Heart right ventricle (tissue), 16 donors: ENCODE measurements at regions not wholly inside any gene's neighbourhood (a gene's known extent, or its start where the extent isn't known, plus 50 kb on each side); places are given as distances from the start of the nearest gene placed in this dataset.
"Not testable (repeated sequence)": the region's sequence is repeated elsewhere in the genome, so short reads cannot be mapped to it uniquely, and the experiment has no call there.

Source experiments
- ATAC-seq, 8 donors: fragments of 200-7000 bp; cut with Tn5 transposase; one replicate each; pipeline ENCODE4 v1.9.1; 2020; ENCODE audit warnings: mild to moderate bottlenecking in 8 of 8, moderate library complexity in 8 of 8, moderate number of reproducible peaks in 1 of 8
- DNase-seq, 2 donors: peaks; one replicate each; pipeline ENCODE4 v3.0.0-alpha.2; 2020
- H3K27ac ChIP-seq, 10 donors: fragments of 200-600 bp; sonication (generic) in 2 of 10; one replicate each; pipeline versions ENCODE4 v1.5.0 to v1.8.0; 2020 to 2022; ENCODE audit warnings: mild to moderate bottlenecking in 3 of 10
- H3K27me3 ChIP-seq, 7 donors: fragments of 200-600 bp; one replicate each; pipeline ENCODE4 v1.8.0; 2021 to 2022; ENCODE audit warnings: mild to moderate bottlenecking in 2 of 7
- H3K36me3 ChIP-seq, 9 donors: fragments of 200-600 bp; sonication (generic) in 1 of 9; one replicate each; pipeline versions ENCODE4 v1.5.0 to v1.8.0; 2020 to 2022; ENCODE audit warnings: mild to moderate bottlenecking in 2 of 9
- H3K4me1 ChIP-seq, 9 donors: fragments of 200-600 bp; sonication (generic) in 1 of 9; one replicate each; pipeline versions ENCODE4 v1.5.0 to v1.8.0; 2020 to 2022; ENCODE audit warnings: mild to moderate bottlenecking in 4 of 9
- H3K4me3 ChIP-seq, 10 donors: fragments of 200-600 bp; sonication (generic) in 2 of 10; one replicate each; pipeline versions ENCODE4 v1.5.0 to v1.8.0; 2020 to 2022; ENCODE audit warnings: mild to moderate bottlenecking in 7 of 10, moderate library complexity in 2 of 10
- H3K9me3 ChIP-seq, 11 donors: fragments of 200-600 bp in 10 of 11; sonication (generic) in 2 of 11; one replicate each; pipeline versions ENCODE4 v1.5.0 to v1.8.0; 2013 to 2022; ENCODE audit warnings: mild to moderate bottlenecking in 2 of 11, control low read depth in 1 of 11, moderate library complexity in 1 of 11
- WGBS, 2 donors: extraction: QIAGEN DNeasy Blood & Tissue Kit; methylation state at CpG; one replicate each; pipeline ENCODE4 v1.1.7; 2013; ENCODE audit warnings: inconsistent platforms in 1 of 2; 5-methylcytosine and 5-hydroxymethylcytosine counted together
- intact Hi-C, 10 donors: fragments of 100-400 bp; cut with DNase I; formaldehyde crosslinking; loops; one replicate each; pipeline versions ENCODE4 v1.11.1 to v1.14.2; 2022
- TF ChIP-seq, protein P1 (sequence below), 9 donors: fragments of 200-600 bp; sonication (generic) in 2 of 9; IDR thresholded peaks; one replicate each; pipeline versions ENCODE4 v1.5.0 to v1.8.0; 2021 to 2022; ENCODE audit warnings: antibody characterized with exemption in 9 of 9, mild to moderate bottlenecking in 5 of 9, moderate library complexity in 1 of 9
- donor health status: Arrhythmogenic right ventricular cardiomyopathy.
- donor health status: ischemic (EF 13 %, LVEDD 7.1; RV severe dilation, severe dysfunction).
- donor health status: healthy with polysubstance abuse.
- donor health status: DM: no; HTN: yes; CAD: no.
- donor health status: DM: no; HTN: no; CAD: no.
- donor health status: ischemic (EF 25% LVEDD 6.9; RV normal size, moderate dysfunction).
- donor health status: ischemic (EF 25% LVEDD 5.7; RV mildly dilated, moderate dysfunction).
- donor health status: healthy.
- donor health status: DM: yes; HTN: yes; CAD: no.
- donor health status: Ischemic cardiomyopathy.
- donor health status: ischemic (EF 35%, LVEDD 5.7; RV mildly dilated, moderate dysfunction).
- donor health status: nonischemic (EF 11% LVEDD 7.7; RV severe dilation, severe dysfunction).
- donor health status: DM: yes; HTN: yes; CAD: no.
- donor health status: PGD.
- donor health status: ischemic (EF 29% LVEDD 5.4; RV normal size, mild dysfunction).
- donor health status: nonischemic (EF 23%, LVEDD 6.1; RV moderate dilation, normal function).

DNA sequence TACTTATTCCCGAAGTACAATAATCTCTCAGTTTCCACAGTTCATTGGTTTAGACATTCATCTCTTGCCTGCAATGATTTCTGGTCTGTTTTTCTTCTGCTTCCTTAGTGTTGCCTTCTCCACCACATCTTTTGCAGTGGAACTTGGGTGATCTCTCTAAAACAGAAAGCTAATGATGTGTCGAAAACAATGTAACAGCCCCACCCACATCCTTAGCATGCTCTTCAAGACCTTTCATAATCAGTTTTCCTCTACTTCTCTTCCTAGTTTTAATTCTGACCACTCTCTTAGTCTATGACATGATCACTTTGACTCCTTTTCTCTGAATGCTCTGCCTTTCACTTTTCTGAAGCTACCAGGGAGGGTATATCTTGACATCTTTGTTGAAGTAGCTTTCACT lies 1007.9 kb upstream of the CITED2 start:
- no peak for ATAC-seq
- H3K27me3 ChIP-seq: no peaks in the 10 kb centered on the region
- H3K27ac ChIP-seq: no peak overlapping the region
- TF ChIP-seq, protein P1, sequence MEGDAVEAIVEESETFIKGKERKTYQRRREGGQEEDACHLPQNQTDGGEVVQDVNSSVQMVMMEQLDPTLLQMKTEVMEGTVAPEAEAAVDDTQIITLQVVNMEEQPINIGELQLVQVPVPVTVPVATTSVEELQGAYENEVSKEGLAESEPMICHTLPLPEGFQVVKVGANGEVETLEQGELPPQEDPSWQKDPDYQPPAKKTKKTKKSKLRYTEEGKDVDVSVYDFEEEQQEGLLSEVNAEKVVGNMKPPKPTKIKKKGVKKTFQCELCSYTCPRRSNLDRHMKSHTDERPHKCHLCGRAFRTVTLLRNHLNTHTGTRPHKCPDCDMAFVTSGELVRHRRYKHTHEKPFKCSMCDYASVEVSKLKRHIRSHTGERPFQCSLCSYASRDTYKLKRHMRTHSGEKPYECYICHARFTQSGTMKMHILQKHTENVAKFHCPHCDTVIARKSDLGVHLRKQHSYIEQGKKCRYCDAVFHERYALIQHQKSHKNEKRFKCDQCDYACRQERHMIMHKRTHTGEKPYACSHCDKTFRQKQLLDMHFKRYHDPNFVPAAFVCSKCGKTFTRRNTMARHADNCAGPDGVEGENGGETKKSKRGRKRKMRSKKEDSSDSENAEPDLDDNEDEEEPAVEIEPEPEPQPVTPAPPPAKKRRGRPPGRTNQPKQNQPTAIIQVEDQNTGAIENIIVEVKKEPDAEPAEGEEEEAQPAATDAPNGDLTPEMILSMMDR (IDR thresholded peaks at IDR 0.05): no peak
- WGBS, 2 donors: 78 to 85% methylated on average over 2 of the region's 2 CpGs
- H3K4me1 ChIP-seq: no peaks in the 10 kb centered on the region
- H3K9me3 ChIP-seq: peaks cover 0 to 15% (median 0%) of the 10 kb centered on the region in 11 donors
- intact Hi-C loops: loop anchor here in 1 of 10 donors (10.0 kb wide), 1 partner anchor 648 kb away; no protein-coding TSS in a partner anchor
- H3K4me3 ChIP-seq: no peak overlapping the region
- H3K36me3 ChIP-seq: no peaks in the 10 kb centered on the region
- DNase-seq: no peak

DNA sequence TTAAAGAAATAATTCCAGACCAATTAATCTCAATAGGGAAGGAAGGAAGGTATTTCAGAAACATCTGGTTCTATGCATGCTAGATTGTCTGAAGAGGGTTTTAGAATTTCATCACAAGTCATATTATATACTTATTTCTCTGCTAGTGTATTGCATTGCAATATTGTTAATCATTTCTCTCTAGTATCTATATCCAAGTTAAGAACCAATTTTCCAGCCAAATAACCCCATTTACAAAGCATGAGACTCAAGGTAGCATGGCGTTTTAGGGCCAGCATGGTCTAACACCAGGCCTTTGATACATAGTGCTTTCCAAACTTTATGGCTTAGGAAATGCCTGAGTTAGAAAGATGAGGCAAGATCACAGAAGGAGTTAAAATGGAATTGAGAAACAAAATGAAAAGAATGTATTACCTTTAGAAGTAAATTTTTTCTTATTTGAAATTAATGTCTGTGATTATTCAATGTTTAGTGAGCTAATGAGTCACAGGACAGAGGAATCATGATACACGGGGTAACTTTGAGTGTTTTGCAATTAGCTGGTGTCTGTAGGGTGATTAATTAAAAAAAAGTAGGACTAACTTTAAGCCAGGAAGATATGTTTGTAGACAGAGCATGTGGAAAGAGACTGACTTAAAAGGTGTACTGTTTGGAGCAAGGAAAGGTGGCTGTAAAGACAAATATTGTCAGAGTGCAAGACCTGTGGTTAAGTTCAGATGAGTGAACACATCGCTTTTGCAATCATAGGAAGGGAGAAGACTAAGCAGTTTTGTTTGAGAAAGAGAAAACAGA lies 1006.2 kb upstream of the CITED2 start:
- TF ChIP-seq, protein P1 (IDR thresholded peaks at IDR 0.05): no peak
- no peak overlapping the region for H3K4me3 ChIP-seq
- no peak overlapping the region for H3K27ac ChIP-seq
- intact Hi-C loops: loop anchor here in 1 of 10 donors (10.0 kb wide), 1 partner anchor 646 kb away; no protein-coding TSS in a partner anchor
- 92% methylated on average over 3 of the region's 3 CpGs for WGBS, 2 donors
- H3K9me3 ChIP-seq: peaks cover 0 to 11% (median 0%) of the 10 kb centered on the region in 11 donors
- DNase-seq: no peak
- H3K4me1 ChIP-seq: no peaks in the 10 kb centered on the region
- H3K36me3 ChIP-seq: no peaks in the 10 kb centered on the region
- no peak for ATAC-seq
- no peaks in the 10 kb centered on the region for H3K27me3 ChIP-seq

- WGBS, 2 donors: 70 to 83% methylated on average over 2 of the region's 2 CpGs
- Histone ChIP-seq H3K27ac (no peak overlapping the region), H3K4me1 (no peaks in the 10 kb centered on the region), H3K27me3 (no peaks in the 10 kb centered on the region), H3K36me3 (no peaks in the 10 kb centered on the region), H3K9me3 (peaks cover 0 to 4% (median 0%) of the 10 kb centered on the region in 11 donors), H3K4me3 (no peak overlapping the region)
- TF ChIP-seq, protein P1 (IDR thresholded peaks at IDR 0.05): no peak
- DNase-seq (no peak), ATAC-seq (no peak)
- intact Hi-C loops: loop anchor here in 1 of 10 donors (10.0 kb wide), 1 partner anchor 645 kb away; no protein-coding TSS in a partner anchor
Measured at GRCh38 chr6:140379919-140380318, 1005.5 kb upstream of the CITED2 start.

DNA sequence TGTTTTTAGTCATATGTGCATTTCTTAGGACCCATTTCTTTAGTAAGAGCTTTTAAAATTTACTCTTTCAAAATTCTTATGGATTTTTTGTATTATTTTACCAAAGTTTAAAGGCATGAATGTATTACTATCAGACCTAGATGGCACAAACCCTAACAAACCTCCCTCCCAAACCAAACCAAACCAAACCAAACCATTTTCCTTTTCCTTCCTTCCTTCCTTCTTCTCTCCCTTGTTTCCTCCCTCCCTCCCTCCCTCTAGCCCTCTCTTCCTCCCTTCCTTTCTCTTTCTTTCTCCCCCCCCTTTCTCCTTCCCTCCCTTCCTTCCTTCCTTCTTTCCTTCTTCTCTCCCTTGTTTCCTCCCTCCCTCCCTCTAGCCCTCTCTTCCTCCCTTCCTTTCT lies 1001.8 kb upstream of the CITED2 start:
- H3K27me3 ChIP-seq: no peaks in the 10 kb centered on the region
- intact Hi-C loops: no loop called here
- TF ChIP-seq, protein P1 (IDR thresholded peaks at IDR 0.05): no peak
- H3K4me3 ChIP-seq: no peak overlapping the region
- no peak for ATAC-seq
- H3K9me3 ChIP-seq: no peaks in the 10 kb centered on the region
- H3K27ac ChIP-seq: no peak overlapping the region
- no peak for DNase-seq
- peaks cover 0 to 9% (median 6%) of the 10 kb centered on the region in 9 donors for H3K4me1 ChIP-seq
- H3K36me3 ChIP-seq: no peaks in the 10 kb centered on the region

GRCh38 chr6:140373728-140374127 lies 999.3 kb upstream of the CITED2 start:
- H3K27ac ChIP-seq, H3K9me3 ChIP-seq, H3K4me3 ChIP-seq, ATAC-seq, H3K27me3 ChIP-seq, intact Hi-C loops, H3K36me3 ChIP-seq: not testable (repeated sequence)
- WGBS, 2 donors: 96 to 98% methylated on average over 24 of the region's 24 CpGs
- peaks cover 0 to 14% (median 11%) of the 10 kb centered on the region in 9 donors for H3K4me1 ChIP-seq
- peak in 1 of 2 donors; percentile 10 for DNase-seq
